WI38 (cell line): ENCODE measurements at regions not wholly inside any gene's neighbourhood (a gene's known extent, or its start where the extent isn't known, plus 50 kb on each side); places are given as distances from the start of the nearest gene placed in this dataset.

ENCODE experiments used
- H3K4me3 ChIP-seq: 2 replicates; pipeline ENCODE4 v1.5.1; 2011; ENCODE audit warnings: low read depth, mild to moderate bottlenecking, control low read depth, low read length
- TF ChIP-seq, protein P1 (sequence below): IDR thresholded peaks from 2 replicates; pipeline ENCODE4 v1.5.1; 2012; ENCODE audit warnings: low read depth, mild to moderate bottlenecking, control low read depth, low read length

DNA sequence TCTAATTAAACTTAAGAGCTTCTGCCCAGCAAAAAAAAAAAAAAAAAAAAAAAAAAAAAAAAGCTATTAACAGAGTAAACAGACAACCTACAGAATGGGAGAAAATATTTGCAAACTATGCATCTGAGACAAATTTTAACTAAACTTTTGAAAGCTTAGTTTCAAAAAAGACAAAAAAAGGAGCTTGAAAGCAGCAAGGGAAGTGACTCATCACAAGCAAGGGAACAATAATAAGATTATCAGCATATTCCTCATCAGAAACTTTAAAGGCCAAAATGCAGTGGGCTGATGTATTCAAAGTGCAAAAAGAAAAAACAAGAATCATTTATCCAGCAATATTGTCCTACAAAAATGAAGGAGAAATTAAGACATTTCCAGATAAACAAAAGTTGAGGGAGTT lies 158.6 kb downstream of the RNF144B start:
- TF ChIP-seq, protein P1, sequence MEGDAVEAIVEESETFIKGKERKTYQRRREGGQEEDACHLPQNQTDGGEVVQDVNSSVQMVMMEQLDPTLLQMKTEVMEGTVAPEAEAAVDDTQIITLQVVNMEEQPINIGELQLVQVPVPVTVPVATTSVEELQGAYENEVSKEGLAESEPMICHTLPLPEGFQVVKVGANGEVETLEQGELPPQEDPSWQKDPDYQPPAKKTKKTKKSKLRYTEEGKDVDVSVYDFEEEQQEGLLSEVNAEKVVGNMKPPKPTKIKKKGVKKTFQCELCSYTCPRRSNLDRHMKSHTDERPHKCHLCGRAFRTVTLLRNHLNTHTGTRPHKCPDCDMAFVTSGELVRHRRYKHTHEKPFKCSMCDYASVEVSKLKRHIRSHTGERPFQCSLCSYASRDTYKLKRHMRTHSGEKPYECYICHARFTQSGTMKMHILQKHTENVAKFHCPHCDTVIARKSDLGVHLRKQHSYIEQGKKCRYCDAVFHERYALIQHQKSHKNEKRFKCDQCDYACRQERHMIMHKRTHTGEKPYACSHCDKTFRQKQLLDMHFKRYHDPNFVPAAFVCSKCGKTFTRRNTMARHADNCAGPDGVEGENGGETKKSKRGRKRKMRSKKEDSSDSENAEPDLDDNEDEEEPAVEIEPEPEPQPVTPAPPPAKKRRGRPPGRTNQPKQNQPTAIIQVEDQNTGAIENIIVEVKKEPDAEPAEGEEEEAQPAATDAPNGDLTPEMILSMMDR, result no peak
- H3K4me3 ChIP-seq, result no peak overlapping the region

DNA sequence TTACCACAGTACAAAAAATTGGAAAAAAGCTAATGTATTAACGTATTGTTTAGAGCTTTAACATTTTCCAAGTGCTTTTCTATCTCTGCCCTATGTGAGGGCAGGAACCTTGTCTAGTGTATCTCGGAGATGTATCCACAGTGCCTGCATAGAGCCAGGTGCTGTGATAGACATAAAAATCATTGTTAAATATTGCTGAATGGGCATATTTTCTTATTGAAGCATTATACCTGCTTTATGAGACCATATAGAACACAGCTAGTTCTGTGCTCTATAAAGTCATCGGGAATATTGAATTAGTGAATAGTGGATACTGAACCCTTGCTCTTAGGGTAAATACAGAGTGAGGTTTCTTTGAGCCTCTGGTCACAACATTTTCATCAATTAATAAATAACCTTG lies 163.0 kb downstream of the RNF144B start:
- no peak overlapping the region for H3K4me3 ChIP-seq
- TF ChIP-seq, protein P1, result no peak

DNA sequence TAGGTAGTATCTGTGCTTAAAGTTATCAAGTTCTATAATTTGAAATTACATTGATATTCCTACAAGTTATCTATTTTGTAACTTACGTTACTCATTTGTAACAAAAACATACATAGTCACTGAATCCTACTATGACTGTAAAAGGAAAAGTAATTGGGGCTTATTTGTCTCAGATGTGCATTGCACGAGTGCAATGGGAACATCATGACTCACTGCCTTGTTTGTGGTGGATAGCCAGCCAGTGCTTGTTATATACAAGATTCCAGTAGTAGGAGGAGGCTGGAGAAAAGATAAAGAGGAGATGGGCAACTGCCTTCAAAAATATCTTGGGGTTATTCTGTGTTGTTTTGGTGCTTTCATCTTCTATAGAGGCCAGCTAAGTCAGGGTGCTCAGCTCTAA lies 164.1 kb downstream of the RNF144B start:
- no peak overlapping the region for H3K4me3 ChIP-seq
- TF ChIP-seq, protein P1, result no peak

DNA sequence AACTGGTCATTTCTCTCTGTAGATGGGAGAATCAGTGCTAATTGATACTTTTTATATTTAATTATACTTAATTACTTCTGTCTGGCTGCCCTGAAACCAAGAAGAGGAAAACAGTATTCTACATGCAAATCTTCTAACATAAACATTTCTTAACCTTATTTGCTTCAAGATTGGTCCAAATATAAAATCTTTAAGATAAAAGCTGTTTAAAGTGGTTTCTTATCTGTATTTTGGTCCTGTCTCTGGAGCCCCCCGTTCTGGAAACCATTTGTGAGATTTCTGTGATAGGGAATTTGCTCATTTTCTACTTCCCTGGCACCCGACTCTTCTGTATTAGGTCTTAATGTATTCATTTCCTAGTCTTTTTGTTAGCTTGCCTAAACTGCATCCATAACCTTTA lies 168.6 kb downstream of the RNF144B start:
- TF ChIP-seq, protein P1, result no peak
- no peak overlapping the region for H3K4me3 ChIP-seq

DNA sequence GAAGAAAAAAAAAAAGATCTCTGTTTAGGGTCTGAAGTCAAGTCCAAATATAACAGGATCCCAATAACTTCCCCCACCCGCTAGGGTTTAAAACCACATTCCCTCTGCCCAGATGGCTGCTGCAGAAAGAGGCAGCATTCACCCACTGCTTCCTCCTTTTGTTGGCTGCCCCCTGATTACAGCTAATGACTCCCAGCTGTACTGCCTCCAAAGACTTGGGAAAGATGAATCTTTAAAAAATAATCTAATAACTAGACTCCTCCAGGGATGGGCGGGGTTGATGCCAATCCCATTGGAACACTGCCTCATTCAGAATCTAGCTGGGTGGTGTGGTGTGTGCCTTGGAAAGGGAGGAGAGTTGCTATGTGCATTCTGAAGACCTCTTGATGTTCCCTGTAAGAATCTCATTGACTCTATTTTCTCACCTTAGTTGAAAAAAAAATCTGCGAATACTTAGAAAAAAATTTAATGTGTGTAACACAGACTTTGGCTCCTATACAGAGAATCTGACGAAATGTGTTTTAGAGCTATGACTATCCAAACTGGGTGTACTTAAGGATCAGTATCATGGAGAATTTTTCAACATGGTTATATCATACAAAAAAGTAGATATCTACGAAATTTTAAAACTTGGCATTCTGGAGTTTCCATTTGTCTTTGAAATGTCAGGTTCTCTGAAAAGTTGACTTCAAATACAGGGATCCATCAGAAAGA lies 174.0 kb downstream of the RNF144B start:
- TF ChIP-seq, protein P1, result no peak
- no peak overlapping the region for H3K4me3 ChIP-seq

DNA sequence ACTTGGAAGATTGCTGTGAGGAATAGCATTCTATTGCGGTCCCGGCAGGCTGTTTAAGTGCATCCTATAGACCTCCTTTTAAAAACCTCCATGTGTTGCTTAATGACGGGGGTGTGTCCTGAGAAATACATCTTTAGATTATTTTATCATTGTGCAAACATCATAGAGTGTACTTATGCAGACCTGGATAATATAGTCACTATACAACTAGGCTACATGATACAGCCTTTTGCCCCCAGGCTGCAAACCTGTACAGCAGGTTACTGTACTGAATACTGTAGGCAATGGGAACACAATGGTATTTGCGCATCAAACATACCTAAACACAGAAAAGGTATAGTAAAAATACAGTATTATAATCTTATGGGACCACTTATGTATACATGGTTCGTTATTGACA lies 175.6 kb downstream of the RNF144B start:
- TF ChIP-seq, protein P1, result no peak
- H3K4me3 ChIP-seq, result no peak overlapping the region

DNA sequence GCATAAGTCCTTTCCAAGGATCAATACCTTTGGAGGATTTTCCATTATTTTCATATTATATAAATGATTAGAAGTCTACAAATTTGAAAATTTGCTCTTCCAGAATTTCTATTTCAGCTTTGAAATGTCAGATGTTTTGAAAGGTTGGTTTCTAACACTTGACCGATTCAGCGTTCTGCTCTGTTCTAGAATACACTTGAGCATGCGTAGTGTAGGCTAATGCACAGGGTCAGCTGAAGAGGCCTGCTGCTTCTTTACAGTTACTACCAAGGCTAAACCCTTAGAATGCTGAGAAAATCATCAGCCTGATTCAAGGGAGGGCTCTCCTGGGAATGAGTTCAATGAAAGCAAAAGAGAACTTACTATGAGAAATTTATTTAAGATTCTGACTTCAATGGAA lies 177.6 kb downstream of the RNF144B start:
- no peak overlapping the region for H3K4me3 ChIP-seq
- TF ChIP-seq, protein P1, result no peak
